Liver (tissue), 3 donors: ENCODE measurements at regions not wholly inside any gene's neighbourhood (a gene's known extent, or its start where the extent isn't known, plus 50 kb on each side); places are given as distances from the start of the nearest gene placed in this dataset.

Source experiments
- GABPA ChIP-seq, 2 donors: IDR thresholded peaks in 1 of 2; conservative IDR thresholded peaks in 1 of 2; 2 replicates each; pipeline ENCODE4 v1.6.1; 2016; ENCODE audit warnings: antibody characterized with exemption in 2 of 2, mild to moderate bottlenecking in 1 of 2, moderate library complexity in 1 of 2
- TF ChIP-seq, protein P1 (sequence below): fragments of 150-350 bp; IDR thresholded peaks from 2 replicates; pipeline ENCODE4 v1.5.1; 2017; ENCODE audit warnings: improper control_type of control experiment, low read depth, low read length; ENCODE audit not compliant: missing input control
- donor health status: healthy.
- donor health status: healthy.

DNA sequence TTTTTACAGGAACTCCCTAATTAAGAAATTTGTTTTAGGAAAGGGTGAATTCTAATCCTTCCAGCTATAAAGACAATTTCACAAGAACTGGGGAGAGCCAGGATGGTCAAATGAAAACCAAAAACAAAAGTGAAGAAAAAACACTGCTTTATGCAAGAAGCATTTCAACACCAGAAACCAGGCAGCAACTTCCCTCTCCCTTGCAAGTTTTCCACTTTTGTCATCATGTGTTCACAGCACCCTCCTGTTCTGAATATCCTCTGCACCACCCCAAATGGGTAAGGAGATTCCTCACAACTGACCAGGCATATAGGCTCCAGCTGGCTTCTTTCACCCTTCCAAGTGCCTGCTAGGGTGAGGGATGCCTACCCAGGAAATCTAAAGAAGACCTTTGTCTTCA, 328.1 kb downstream of the TBC1D4 start:
- TF ChIP-seq, protein P1, sequence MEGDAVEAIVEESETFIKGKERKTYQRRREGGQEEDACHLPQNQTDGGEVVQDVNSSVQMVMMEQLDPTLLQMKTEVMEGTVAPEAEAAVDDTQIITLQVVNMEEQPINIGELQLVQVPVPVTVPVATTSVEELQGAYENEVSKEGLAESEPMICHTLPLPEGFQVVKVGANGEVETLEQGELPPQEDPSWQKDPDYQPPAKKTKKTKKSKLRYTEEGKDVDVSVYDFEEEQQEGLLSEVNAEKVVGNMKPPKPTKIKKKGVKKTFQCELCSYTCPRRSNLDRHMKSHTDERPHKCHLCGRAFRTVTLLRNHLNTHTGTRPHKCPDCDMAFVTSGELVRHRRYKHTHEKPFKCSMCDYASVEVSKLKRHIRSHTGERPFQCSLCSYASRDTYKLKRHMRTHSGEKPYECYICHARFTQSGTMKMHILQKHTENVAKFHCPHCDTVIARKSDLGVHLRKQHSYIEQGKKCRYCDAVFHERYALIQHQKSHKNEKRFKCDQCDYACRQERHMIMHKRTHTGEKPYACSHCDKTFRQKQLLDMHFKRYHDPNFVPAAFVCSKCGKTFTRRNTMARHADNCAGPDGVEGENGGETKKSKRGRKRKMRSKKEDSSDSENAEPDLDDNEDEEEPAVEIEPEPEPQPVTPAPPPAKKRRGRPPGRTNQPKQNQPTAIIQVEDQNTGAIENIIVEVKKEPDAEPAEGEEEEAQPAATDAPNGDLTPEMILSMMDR, result no peak
- no peak for TF ChIP-seq GABPA (IDR thresholded peaks at IDR 0.05 in 1 of 2, conservative IDR thresholded peaks at IDR 0.05 in 1 of 2)
